Adrenal gland (tissue), 9 donors: ENCODE measurements at regions not wholly inside any gene's neighbourhood (a gene's known extent, or its start where the extent isn't known, plus 50 kb on each side); places are given as distances from the start of the nearest gene placed in this dataset.

Source experiments
- DNase-seq, 7 donors: peaks; one replicate each; pipeline ENCODE4 v3.0.0-alpha.2; 2019 to 2020
- H3K27ac ChIP-seq, 5 donors: fragments of 200-600 bp; sonication (generic) in 4 of 5; 1 replicate in 3 of 5; 2 replicates in 2 of 5; pipeline versions ENCODE4 v1.5.1 to v1.8.0; 2016 to 2020; ENCODE audit warnings: mild to moderate bottlenecking in 1 of 5
- H3K27me3 ChIP-seq: fragments of 200-600 bp; 2 replicates; pipeline ENCODE4 v1.8.0; 2021
- H3K36me3 ChIP-seq, 2 donors: fragments of 200-600 bp; replicated peaks in 1 of 2; 1 replicate in 1 of 2; 2 replicates in 1 of 2; pipeline versions ENCODE4 v1.5.1 to v1.8.0; 2018 to 2022
- H3K4me1 ChIP-seq, 2 donors: fragments of 200-600 bp; replicated peaks in 1 of 2; 1 replicate in 1 of 2; 2 replicates in 1 of 2; pipeline versions ENCODE4 v1.5.1 to v1.8.0; 2018 to 2021
- H3K4me3 ChIP-seq, 4 donors: fragments of 200-600 bp; sonication (generic) in 3 of 4; one replicate each; pipeline ENCODE4 v1.5.1; 2016 to 2018
- H3K9me3 ChIP-seq, 3 donors: fragments of 200-600 bp; sonication (generic) in 1 of 3; replicated peaks in 1 of 3; 1 replicate in 2 of 3; 2 replicates in 1 of 3; pipeline versions ENCODE4 v1.5.1 to v1.8.0; 2016 to 2021
- CTCF ChIP-seq, 6 experiments: fragments of 450-650 bp in 4 of 6; fragments of 200-600 bp in 2 of 6; sonication (generic) in 1 of 6; IDR thresholded peaks; 1 replicate in 5 of 6; 2 replicates in 1 of 6; pipeline versions ENCODE4 v1.5.1 to v1.8.0; 2016 to 2021; ENCODE audit warnings: antibody characterized with exemption in 6 of 6, mild to moderate bottlenecking in 2 of 6, moderate library complexity in 1 of 6
- POLR2A ChIP-seq, 2 donors: fragments of 450-650 bp; IDR thresholded peaks; one replicate each; pipeline ENCODE4 v1.6.1; 2017; ENCODE audit warnings: antibody characterized with exemption in 2 of 2, mild to moderate bottlenecking in 2 of 2, moderate library complexity in 1 of 2
- WGBS, 4 donors: extraction: QIAGEN DNeasy Blood & Tissue Kit in 2 of 4; methylation state at CpG; one replicate each; pipeline versions ENCODE4 v1.1.5 to v1.1.7; 2013 to 2017; 5-methylcytosine and 5-hydroxymethylcytosine counted together
- intact Hi-C, 2 donors: fragments of 100-400 bp; cut with DNase I; formaldehyde crosslinking; loops; one replicate each; pipeline versions ENCODE4 v1.14.1 to v1.15.0; 2022 to 2023
- donor health status: healthy with polysubstance abuse.
- donor health status: Bipolar disorder and iron deficiency.
- donor health status: DM: yes; HTN: yes; CAD: no.
- donor health status: DM: no; HTN: no; CAD: no.
- donor health status: DM: no; HTN: no; CAD: no.

- intact Hi-C loops: no loop called here
These were observed 89.0 kb upstream of the SLC4A7 start for GRCh38 chr3:27573138-27573537.

DNA sequence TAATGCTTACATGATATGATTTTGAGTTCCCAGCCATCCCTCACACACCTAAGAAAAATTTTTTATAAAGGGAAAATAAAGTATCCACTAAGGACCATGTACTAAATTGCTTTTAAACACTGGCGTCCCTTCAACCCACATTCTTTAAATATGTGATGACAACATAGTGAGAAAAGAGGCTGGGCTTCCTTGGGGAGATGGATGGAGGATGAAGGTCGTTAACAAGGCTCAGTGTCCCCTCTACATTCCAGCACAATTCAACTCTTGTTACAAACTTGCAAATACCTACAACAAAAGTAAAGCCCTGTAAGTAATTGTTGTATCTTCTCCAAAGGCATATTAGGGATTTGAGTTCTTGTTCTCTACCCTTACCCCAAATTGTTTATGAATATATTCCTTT is 87.2 kb upstream of the SLC4A7 start:
- DNase-seq: no peak
- 56 to 78% (median 75%) methylated on average over 2 of the region's 2 CpGs for WGBS, 4 donors
- H3K4me1 ChIP-seq: no peaks in the 10 kb centered on the region
- H3K36me3 ChIP-seq: no peaks in the 10 kb centered on the region
- no peak overlapping the region for H3K4me3 ChIP-seq
- no peaks in the 10 kb centered on the region for H3K27me3 ChIP-seq
- H3K9me3 ChIP-seq: no peaks in the 10 kb centered on the region
- intact Hi-C loops: no loop called here
- H3K27ac ChIP-seq: no peak overlapping the region
- TF ChIP-seq CTCF (IDR thresholded peaks at IDR 0.05) (no peak), POLR2A (IDR thresholded peaks at IDR 0.05) (no peak)

More at GRCh38 chr3:27573138-27573537, 89.0 kb upstream of the SLC4A7 start:
- Histone ChIP-seq H3K9me3 (no peaks in the 10 kb centered on the region), H3K4me3 (no peak overlapping the region), H3K27me3 (no peaks in the 10 kb centered on the region), H3K4me1 (peaks cover 0 to 5% of the 10 kb centered on the region in 2 donors), H3K27ac (no peak overlapping the region), H3K36me3 (no peaks in the 10 kb centered on the region)
- no peak for DNase-seq
- 87 to 92% (median 91%) methylated on average over 3 of the region's 3 CpGs for WGBS, 4 donors
- no peak for TF ChIP-seq CTCF (IDR thresholded peaks at IDR 0.05)
- no peak for TF ChIP-seq POLR2A (IDR thresholded peaks at IDR 0.05)

- no peak overlapping the region for H3K27ac ChIP-seq
- WGBS, 4 donors: 56 to 73% (median 67%) methylated on average over 4 of the region's 4 CpGs
- TF ChIP-seq CTCF (IDR thresholded peaks at IDR 0.05) (no peak), POLR2A (IDR thresholded peaks at IDR 0.05) (no peak)
- no peaks in the 10 kb centered on the region for H3K9me3 ChIP-seq
- intact Hi-C loops: no loop called here
- H3K36me3 ChIP-seq: no peaks in the 10 kb centered on the region
- no peak overlapping the region for H3K4me3 ChIP-seq
- peak in 2 of 7 donors; percentile 10 to 20 for DNase-seq
- H3K4me1 ChIP-seq: no peaks in the 10 kb centered on the region
- H3K27me3 ChIP-seq: no peaks in the 10 kb centered on the region
These were observed 86.4 kb upstream of the SLC4A7 start for GRCh38 chr3:27570421-27571106.

GRCh38 chr3:27568393-27568792 is 84.2 kb upstream of the SLC4A7 start:
- no peak for TF ChIP-seq CTCF (IDR thresholded peaks at IDR 0.05)
- no peak for TF ChIP-seq POLR2A (IDR thresholded peaks at IDR 0.05)
- no peak overlapping the region for H3K4me3 ChIP-seq
- 46 to 73% (median 61%) methylated on average over 5 of the region's 5 CpGs for WGBS, 4 donors
- H3K27ac ChIP-seq: no peak overlapping the region
- no peaks in the 10 kb centered on the region for H3K36me3 ChIP-seq
- no peaks in the 10 kb centered on the region for H3K4me1 ChIP-seq
- no peaks in the 10 kb centered on the region for H3K27me3 ChIP-seq
- intact Hi-C loops: no loop called here
- DNase-seq: peak; percentile 30 to 80 (median 53)
- no peaks in the 10 kb centered on the region for H3K9me3 ChIP-seq
